ENCODE measurements at regions not wholly inside any gene's neighbourhood (a gene's known extent, or its start where the extent isn't known, plus 50 kb on each side); places are given as distances from the start of the nearest gene placed in this dataset.
"Not testable (repeated sequence)": the region's sequence is repeated elsewhere in the genome, so short reads cannot be mapped to it uniquely, and the experiment has no call there.

DNA sequence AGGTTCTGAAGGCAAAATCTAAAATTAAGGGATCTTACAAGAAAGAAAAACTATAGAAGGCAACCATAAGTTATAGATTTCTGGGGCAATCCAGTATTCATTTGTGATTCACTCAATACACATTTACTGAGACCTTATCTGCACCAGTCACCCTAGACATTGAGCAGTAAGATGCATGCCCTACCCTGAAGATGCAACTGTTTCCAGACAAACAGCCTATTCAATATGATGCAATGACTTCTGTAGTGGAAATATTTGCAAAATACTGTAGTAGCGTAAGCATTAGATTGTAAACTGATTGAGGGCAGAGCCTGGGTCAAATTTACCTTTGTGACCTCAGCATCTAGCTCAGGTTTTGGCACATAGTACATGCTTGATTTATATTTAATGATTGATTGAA is 256.2 kb upstream of the ACTBL2 start:
- DNase-seq (ENCODE audit: low spot score): no peak

GRCh38 chr5:57738301-57738700 is 255.7 kb upstream of the ACTBL2 start:
- DNase-seq (ENCODE audit: low spot score): no peak

GRCh38 chr5:57736716-57737115 is 254.1 kb upstream of the ACTBL2 start:
- DNase-seq (ENCODE audit: low spot score): no peak

GRCh38 chr5:57735279-57736153 is 252.9 kb upstream of the ACTBL2 start:
- DNase-seq (ENCODE audit: low spot score): not testable (repeated sequence)

GRCh38 chr5:57734296-57734695 is 251.7 kb upstream of the ACTBL2 start:
- DNase-seq (ENCODE audit: low spot score): no peak

DNA sequence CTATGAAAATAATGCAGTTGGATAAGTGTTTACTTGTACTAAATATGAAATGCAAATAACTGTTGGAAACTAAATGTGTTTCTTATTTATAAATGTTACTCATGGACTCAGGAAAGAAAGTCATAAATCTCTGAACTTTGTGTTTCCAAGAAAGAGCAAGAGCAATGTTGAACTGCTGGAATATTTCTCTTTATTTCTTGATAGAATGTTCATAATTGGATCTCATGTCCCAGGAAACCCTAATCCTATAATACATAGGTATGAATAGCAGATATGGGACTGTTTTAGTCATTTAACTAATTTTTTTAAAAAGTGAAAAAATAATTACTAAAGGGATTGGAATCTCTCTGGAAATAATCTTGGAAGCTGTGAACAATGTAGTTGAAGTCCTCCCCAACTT is 245.0 kb upstream of the ACTBL2 start:
- DNase-seq (ENCODE audit: low spot score): no peak

- no peak for DNase-seq (ENCODE audit: low spot score)
Observed at GRCh38 chr5:57725658-57726504, 243.3 kb upstream of the ACTBL2 start.

DNA sequence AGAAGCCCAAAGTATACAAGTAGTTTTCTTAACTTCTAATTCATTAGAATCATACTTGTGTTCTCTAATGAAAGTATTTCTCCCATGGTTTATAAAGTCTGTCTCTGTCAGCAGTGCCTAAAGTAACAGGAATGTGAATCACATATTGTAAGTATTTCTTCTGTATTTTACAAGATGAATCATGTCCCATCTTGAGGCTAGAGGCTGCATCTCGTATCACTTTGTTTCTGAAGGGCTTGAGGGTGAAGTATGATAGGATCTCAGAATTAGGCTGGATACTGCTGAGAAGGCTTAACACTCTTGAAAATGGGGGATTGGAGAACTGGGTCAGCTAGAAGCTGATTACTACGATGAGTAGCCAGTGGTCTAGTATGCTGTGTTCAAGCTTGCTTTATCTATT is 242.2 kb upstream of the ACTBL2 start:
- DNase-seq (ENCODE audit: low spot score): no peak

- DNase-seq (ENCODE audit: low spot score): no peak
Observed at GRCh38 chr5:57721226-57721625, 238.6 kb upstream of the ACTBL2 start.

- no peak for DNase-seq (ENCODE audit: low spot score)
Observed at GRCh38 chr5:57720656-57721055, 238.0 kb upstream of the ACTBL2 start.

GRCh38 chr5:57719216-57719615 is 236.6 kb upstream of the ACTBL2 start:
- no peak for DNase-seq (ENCODE audit: low spot score)

GRCh38 chr5:57718155-57718554 is 235.5 kb upstream of the ACTBL2 start:
- peak; percentile 18 for DNase-seq (ENCODE audit: low spot score)

DNA sequence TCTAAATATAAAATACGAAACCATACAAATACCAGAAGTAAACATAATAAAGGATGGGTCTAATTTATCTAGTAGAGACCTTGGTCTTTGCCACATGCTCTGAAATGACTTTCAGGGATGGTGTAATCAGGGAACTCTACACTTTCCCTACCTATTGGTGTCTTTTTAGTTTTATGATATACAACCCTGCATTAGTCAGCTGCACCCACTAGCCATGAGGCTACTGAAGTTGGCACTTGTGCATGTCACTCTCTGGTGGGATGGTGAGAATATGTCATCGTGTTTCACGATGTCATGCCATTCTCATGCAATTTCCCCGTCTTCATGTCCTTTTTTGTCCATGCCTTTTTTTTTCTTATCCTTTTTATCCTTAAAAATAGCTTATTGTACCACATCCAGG is 234.9 kb upstream of the ACTBL2 start:
- no peak for DNase-seq (ENCODE audit: low spot score)

DNA sequence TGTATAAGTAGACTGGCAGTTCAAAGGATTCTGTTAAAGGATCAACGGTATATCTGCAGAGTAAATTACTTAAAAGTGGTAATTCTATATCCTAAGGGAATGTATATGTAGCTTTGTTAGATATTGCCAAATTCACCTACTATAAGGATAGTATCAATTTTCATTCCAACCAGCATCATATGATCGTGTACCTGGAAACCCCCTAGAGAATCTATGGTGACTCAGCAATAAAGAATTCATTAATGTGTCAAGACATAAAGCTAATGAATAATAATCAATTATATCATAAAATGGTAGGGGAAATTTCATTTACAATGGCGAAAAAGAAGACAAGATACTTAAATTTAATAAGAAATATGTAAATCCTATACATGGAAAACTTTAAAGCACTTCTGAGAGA is 234.1 kb upstream of the ACTBL2 start:
- no peak for DNase-seq (ENCODE audit: low spot score)

- no peak for DNase-seq (ENCODE audit: low spot score)
Observed at GRCh38 chr5:57715296-57715695, 232.7 kb upstream of the ACTBL2 start.

GRCh38 chr5:57713535-57713934 is 230.9 kb upstream of the ACTBL2 start:
- not testable (repeated sequence) for DNase-seq (ENCODE audit: low spot score)

DNA sequence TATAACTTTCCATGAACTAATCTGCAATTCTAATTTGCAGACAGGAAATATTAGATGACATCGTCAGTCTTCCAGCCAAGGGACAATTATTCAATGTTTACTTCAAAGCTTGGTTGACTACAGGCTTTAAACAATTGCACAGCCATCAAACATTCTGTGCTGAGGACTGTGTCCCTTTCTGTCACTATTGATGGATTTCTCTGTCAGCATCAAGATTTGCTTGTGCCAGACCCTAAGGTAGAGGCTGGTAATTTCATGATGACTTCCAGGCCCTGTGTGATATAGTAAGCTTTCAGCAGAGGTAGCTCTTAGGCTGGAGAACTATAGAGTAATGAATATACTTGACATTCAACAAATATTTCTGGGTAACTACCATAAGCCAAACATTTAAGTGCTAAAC is 229.3 kb upstream of the ACTBL2 start:
- DNase-seq (ENCODE audit: low spot score): no peak

GRCh38 chr5:57711471-57711870 is 228.9 kb upstream of the ACTBL2 start:
- no peak for DNase-seq (ENCODE audit: low spot score)

GRCh38 chr5:57710126-57710525 is 227.5 kb upstream of the ACTBL2 start:
- DNase-seq (ENCODE audit: low spot score): no peak

DNA sequence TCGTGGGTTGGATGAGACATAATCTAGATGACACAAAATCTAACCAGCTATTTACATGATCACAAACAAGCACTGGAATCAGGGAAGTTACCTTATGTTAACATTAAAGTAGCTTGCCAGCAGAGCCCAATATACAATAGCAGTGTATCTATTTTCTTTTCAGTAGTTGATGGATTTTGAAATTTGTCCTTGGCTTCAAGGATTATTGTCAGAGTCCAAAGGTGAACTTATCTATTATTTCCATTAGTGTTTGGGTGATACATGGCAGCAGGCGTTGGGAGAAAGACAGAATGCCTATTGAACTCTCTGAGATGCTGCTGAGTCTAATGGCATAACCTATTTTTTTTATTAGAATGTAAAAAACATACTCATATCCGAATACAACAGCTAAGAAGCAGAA is 223.2 kb upstream of the ACTBL2 start:
- no peak for DNase-seq (ENCODE audit: low spot score)

- DNase-seq (ENCODE audit: low spot score): no peak
Observed at GRCh38 chr5:57703721-57704120, 221.1 kb upstream of the ACTBL2 start.

GRCh38 chr5:57700484-57700883 is 217.9 kb upstream of the ACTBL2 start:
- no peak for DNase-seq (ENCODE audit: low spot score)

DNA sequence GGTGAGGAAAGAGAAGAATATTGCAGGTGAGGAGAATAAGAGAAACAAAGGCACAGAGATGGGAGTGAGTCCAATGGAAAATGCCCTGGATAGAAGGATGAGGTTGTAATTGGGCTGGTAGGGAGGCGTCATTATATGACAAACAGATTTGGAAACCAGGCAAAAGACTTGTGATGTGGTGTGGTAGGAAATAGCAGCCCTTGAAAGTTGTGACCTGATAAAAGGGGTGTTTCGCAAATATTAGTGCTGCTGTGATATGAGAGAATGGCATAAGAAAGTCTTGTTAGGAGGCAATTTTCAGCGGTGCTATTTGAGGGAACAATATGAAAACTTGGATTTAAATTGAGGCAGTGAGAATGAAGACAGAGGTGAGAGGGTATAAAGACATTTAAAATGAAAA is 217.5 kb upstream of the ACTBL2 start:
- DNase-seq (ENCODE audit: low spot score): no peak

All from SW480 (cell line).